ENCODE measurements at regions not wholly inside any gene's neighbourhood (a gene's known extent, or its start where the extent isn't known, plus 50 kb on each side); places are given as distances from the start of the nearest gene placed in this dataset.
"Not testable (repeated sequence)": the region's sequence is repeated elsewhere in the genome, so short reads cannot be mapped to it uniquely, and the experiment has no call there.

DNA sequence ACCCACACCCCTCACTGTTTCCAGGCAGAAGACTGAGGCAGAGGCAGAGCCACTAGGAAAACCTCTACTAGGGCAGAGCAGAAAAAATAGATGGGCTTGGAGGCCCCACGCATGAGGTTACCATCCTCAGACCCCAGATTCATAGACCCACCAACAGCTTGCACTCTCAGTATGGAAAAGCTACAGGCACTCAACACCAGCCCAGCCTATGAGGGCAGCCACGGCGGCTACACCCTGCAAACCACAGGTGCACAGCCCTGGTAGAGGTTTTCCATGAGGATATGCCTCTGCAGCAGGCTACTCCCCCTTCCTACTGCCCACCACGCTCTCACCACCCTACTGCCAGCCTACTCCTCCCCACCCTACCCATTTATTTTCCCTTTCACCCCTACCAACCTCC is 235.1 kb downstream of the CWH43 start:
- peaks cover 8% of the 10 kb centered on the region for H3K9me3 ChIP-seq (ENCODE audit: insufficient read depth, low read depth, low read length)
- no peak overlapping the region for H2AFZ ChIP-seq (ENCODE audit: low read depth, low read length)
- no peaks in the 10 kb centered on the region for H4K20me1 ChIP-seq (ENCODE audit: insufficient read depth, low read length)
- no peak overlapping the region for H3K9ac ChIP-seq (ENCODE audit: low read length)
- Mint-ChIP-seq H3K36me3 (ENCODE audit: low read depth, unreplicated experiment) (no peaks in the 10 kb centered on the region), H3K9me3 (ENCODE audit: unreplicated experiment) (peaks cover 18% of the 10 kb centered on the region), H3K27me3 (ENCODE audit: low read depth, unreplicated experiment) (no peaks in the 10 kb centered on the region), H3K4me3 (ENCODE audit: unreplicated experiment) (no peak overlapping the region), H3K27ac (ENCODE audit: unreplicated experiment) (no peak overlapping the region), H3K4me1 (ENCODE audit: low read depth, unreplicated experiment) (no peaks in the 10 kb centered on the region)
- no peak for FAIRE-seq
- no peaks in the 10 kb centered on the region for H3K27me3 ChIP-seq (ENCODE audit: insufficient read depth, low read length)
- no peak overlapping the region for H3K4me3 ChIP-seq (ENCODE audit: insufficient read depth, low read depth, low read length)
- no peak overlapping the region for H3K4me2 ChIP-seq (ENCODE audit: low read length)
- H3K27ac ChIP-seq (ENCODE audit: low read depth, low read length), result no peak overlapping the region
- no peak for DNase-seq (ENCODE audit: low read depth)
- TF ChIP-seq EZH2 (IDR thresholded peaks at IDR 0.05; ENCODE audit: insufficient read depth, low read length), result no peak
- TF ChIP-seq, protein P1, sequence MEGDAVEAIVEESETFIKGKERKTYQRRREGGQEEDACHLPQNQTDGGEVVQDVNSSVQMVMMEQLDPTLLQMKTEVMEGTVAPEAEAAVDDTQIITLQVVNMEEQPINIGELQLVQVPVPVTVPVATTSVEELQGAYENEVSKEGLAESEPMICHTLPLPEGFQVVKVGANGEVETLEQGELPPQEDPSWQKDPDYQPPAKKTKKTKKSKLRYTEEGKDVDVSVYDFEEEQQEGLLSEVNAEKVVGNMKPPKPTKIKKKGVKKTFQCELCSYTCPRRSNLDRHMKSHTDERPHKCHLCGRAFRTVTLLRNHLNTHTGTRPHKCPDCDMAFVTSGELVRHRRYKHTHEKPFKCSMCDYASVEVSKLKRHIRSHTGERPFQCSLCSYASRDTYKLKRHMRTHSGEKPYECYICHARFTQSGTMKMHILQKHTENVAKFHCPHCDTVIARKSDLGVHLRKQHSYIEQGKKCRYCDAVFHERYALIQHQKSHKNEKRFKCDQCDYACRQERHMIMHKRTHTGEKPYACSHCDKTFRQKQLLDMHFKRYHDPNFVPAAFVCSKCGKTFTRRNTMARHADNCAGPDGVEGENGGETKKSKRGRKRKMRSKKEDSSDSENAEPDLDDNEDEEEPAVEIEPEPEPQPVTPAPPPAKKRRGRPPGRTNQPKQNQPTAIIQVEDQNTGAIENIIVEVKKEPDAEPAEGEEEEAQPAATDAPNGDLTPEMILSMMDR (IDR thresholded peaks at IDR 0.05; ENCODE audit: insufficient read depth, low read depth, low read length), result no peak
- no peaks in the 10 kb centered on the region for H3K79me2 ChIP-seq (ENCODE audit: insufficient read depth, low read length)
- no peaks in the 10 kb centered on the region for H3K4me1 ChIP-seq (ENCODE audit: insufficient read depth, low read length)
- no peaks in the 10 kb centered on the region for H3K36me3 ChIP-seq (ENCODE audit: insufficient read depth, low read length)

DNA sequence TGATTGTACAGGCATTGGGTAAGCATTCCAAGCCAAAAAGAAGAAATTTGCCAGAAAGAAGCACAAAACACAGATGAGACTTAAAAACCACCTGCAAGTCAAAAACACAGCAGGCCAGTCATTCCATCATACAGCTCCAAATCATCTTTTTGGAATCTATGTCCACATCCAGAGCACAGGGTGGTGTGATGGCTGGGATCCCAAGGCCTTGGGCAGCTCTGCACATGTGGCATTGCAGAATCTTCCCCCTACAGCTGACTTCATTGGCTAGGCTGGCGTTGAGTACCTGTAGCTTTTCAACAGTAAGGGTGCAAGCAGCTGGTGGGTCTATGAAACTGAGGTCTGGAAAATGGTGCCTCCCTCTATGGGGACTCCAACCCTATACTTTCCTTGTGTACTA is 236.7 kb downstream of the CWH43 start:
- not testable (repeated sequence) for H3K4me3 ChIP-seq (ENCODE audit: insufficient read depth, low read depth, low read length); FAIRE-seq; H3K4me1 ChIP-seq (ENCODE audit: insufficient read depth, low read length); H3K9ac ChIP-seq (ENCODE audit: low read length); H3K4me1 Mint-ChIP-seq (ENCODE audit: low read depth, unreplicated experiment); H2AFZ ChIP-seq (ENCODE audit: low read depth, low read length); H3K4me2 ChIP-seq (ENCODE audit: low read length); H3K27me3 Mint-ChIP-seq (ENCODE audit: low read depth, unreplicated experiment); H3K79me2 ChIP-seq (ENCODE audit: insufficient read depth, low read length); H3K27me3 ChIP-seq (ENCODE audit: insufficient read depth, low read length); H3K36me3 ChIP-seq (ENCODE audit: insufficient read depth, low read length); H4K20me1 ChIP-seq (ENCODE audit: insufficient read depth, low read length); H3K9me3 ChIP-seq (ENCODE audit: insufficient read depth, low read depth, low read length); H3K27ac ChIP-seq (ENCODE audit: low read depth, low read length); DNase-seq (ENCODE audit: low read depth); H3K4me3 Mint-ChIP-seq (ENCODE audit: unreplicated experiment); H3K27ac Mint-ChIP-seq (ENCODE audit: unreplicated experiment); H3K36me3 Mint-ChIP-seq (ENCODE audit: low read depth, unreplicated experiment)
- peaks cover 18% of the 10 kb centered on the region for H3K9me3 Mint-ChIP-seq (ENCODE audit: unreplicated experiment)

DNA sequence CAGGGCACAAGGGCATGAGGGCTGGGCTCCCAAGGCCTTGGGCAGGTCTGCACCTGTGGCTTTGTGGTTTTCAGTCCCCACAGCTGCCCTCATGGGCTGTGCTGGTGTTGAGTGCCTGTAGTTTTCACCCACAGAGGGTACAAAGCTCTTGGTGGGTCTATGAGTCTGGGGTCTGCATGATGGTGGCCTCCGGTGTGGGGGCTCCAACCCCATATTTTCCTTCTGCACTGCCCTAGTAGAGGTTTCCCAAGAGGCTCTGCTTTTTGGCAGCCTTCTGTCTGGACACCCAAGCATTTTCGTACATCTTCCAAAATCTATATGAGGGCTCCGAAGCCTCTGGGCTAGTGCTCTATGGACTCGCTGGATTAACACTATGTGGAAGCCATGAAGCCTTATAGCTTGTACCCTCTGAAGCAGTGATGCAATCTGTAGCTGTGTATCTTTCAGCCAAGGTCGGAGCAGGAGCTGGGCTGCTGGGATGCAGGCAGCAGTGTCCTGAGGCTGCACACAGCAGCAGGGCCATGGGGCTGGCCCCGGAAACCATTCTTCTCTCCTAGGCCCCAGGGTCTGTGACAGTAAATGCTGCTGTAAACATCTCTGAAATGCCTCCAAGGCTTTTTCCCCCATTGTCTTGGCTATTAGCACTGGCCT is 240.3 kb downstream of the CWH43 start:
- H3K9ac ChIP-seq (ENCODE audit: low read length); H3K4me3 Mint-ChIP-seq (ENCODE audit: unreplicated experiment); H3K36me3 ChIP-seq (ENCODE audit: insufficient read depth, low read length); H3K4me3 ChIP-seq (ENCODE audit: insufficient read depth, low read depth, low read length); H2AFZ ChIP-seq (ENCODE audit: low read depth, low read length); DNase-seq (ENCODE audit: low read depth); H4K20me1 ChIP-seq (ENCODE audit: insufficient read depth, low read length); H3K27ac ChIP-seq (ENCODE audit: low read depth, low read length); H3K27ac Mint-ChIP-seq (ENCODE audit: unreplicated experiment); H3K27me3 Mint-ChIP-seq (ENCODE audit: low read depth, unreplicated experiment); H3K4me1 Mint-ChIP-seq (ENCODE audit: low read depth, unreplicated experiment); H3K4me1 ChIP-seq (ENCODE audit: insufficient read depth, low read length); H3K36me3 Mint-ChIP-seq (ENCODE audit: low read depth, unreplicated experiment); FAIRE-seq; H3K4me2 ChIP-seq (ENCODE audit: low read length); H3K9me3 ChIP-seq (ENCODE audit: insufficient read depth, low read depth, low read length); H3K27me3 ChIP-seq (ENCODE audit: insufficient read depth, low read length); H3K79me2 ChIP-seq (ENCODE audit: insufficient read depth, low read length): not testable (repeated sequence)
- peaks cover 11% of the 10 kb centered on the region for H3K9me3 Mint-ChIP-seq (ENCODE audit: unreplicated experiment)

DNA sequence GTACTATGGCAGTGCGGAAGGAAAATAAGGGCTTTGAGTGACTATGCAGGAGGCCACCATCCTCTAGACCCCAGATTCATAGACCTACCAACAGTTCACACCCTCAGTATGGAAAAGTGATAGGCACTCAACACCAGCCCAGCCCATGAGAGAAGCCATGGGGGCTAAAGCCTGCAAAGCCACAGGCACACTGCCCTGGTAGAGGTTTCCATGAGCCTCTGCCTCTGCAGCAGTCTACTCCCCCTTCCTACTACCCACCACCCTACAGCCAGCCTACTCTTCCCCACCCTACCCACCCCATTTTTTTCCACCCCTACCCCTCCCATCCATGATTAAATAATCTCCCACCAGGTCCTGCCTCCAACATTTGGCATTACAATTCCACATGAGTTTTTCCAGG is 241.9 kb downstream of the CWH43 start:
- not testable (repeated sequence) for H2AFZ ChIP-seq (ENCODE audit: low read depth, low read length); H3K4me3 Mint-ChIP-seq (ENCODE audit: unreplicated experiment); H3K4me2 ChIP-seq (ENCODE audit: low read length); H3K4me1 ChIP-seq (ENCODE audit: insufficient read depth, low read length); H3K36me3 Mint-ChIP-seq (ENCODE audit: low read depth, unreplicated experiment); H3K79me2 ChIP-seq (ENCODE audit: insufficient read depth, low read length); H3K27ac ChIP-seq (ENCODE audit: low read depth, low read length); H3K27me3 ChIP-seq (ENCODE audit: insufficient read depth, low read length); H3K27me3 Mint-ChIP-seq (ENCODE audit: low read depth, unreplicated experiment); H3K9me3 Mint-ChIP-seq (ENCODE audit: unreplicated experiment); H3K36me3 ChIP-seq (ENCODE audit: insufficient read depth, low read length); H3K4me1 Mint-ChIP-seq (ENCODE audit: low read depth, unreplicated experiment); FAIRE-seq; H3K9ac ChIP-seq (ENCODE audit: low read length); H3K9me3 ChIP-seq (ENCODE audit: insufficient read depth, low read depth, low read length); H3K27ac Mint-ChIP-seq (ENCODE audit: unreplicated experiment); H3K4me3 ChIP-seq (ENCODE audit: insufficient read depth, low read depth, low read length); DNase-seq (ENCODE audit: low read depth); H4K20me1 ChIP-seq (ENCODE audit: insufficient read depth, low read length)

DNA sequence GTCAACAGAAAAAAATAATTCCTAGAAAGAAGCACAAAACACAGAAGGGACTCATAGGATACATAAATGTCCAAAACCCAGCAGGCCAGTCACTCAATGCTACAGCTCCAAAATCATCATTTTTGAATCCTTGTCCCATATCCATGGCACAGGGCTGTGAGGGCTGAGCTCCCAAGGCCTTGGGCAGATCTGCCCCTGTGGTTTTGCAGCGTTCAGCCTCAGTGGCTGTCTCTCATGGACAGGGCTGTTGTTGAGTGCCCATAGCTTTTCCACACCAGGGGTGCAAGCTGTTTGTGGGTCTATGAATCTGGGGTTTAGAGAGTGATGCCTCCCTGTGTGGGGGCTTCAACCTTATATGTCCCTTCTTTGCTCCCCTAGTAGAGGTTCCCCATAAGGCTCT is 243.2 kb downstream of the CWH43 start:
- DNase-seq (ENCODE audit: low read depth); FAIRE-seq; H3K36me3 Mint-ChIP-seq (ENCODE audit: low read depth, unreplicated experiment); H3K27me3 Mint-ChIP-seq (ENCODE audit: low read depth, unreplicated experiment); H3K4me1 Mint-ChIP-seq (ENCODE audit: low read depth, unreplicated experiment); H3K9me3 Mint-ChIP-seq (ENCODE audit: unreplicated experiment); H3K27ac Mint-ChIP-seq (ENCODE audit: unreplicated experiment); H3K79me2 ChIP-seq (ENCODE audit: insufficient read depth, low read length); H3K4me3 Mint-ChIP-seq (ENCODE audit: unreplicated experiment); H3K27ac ChIP-seq (ENCODE audit: low read depth, low read length); H3K4me3 ChIP-seq (ENCODE audit: insufficient read depth, low read depth, low read length); H3K9ac ChIP-seq (ENCODE audit: low read length); H3K4me1 ChIP-seq (ENCODE audit: insufficient read depth, low read length); H4K20me1 ChIP-seq (ENCODE audit: insufficient read depth, low read length); H3K9me3 ChIP-seq (ENCODE audit: insufficient read depth, low read depth, low read length); H3K27me3 ChIP-seq (ENCODE audit: insufficient read depth, low read length); H2AFZ ChIP-seq (ENCODE audit: low read depth, low read length); H3K36me3 ChIP-seq (ENCODE audit: insufficient read depth, low read length); H3K4me2 ChIP-seq (ENCODE audit: low read length): not testable (repeated sequence)
